Stimulated activated CD8-positive, alpha-beta memory T cell treated with anti-CD3 and anti-CD28 coated beads, Interleukin-4, amount 100 ng/mL, for 24 hours (primary cell): ENCODE measurements at regions not wholly inside any gene's neighbourhood (a gene's known extent, or its start where the extent isn't known, plus 50 kb on each side); places are given as distances from the start of the nearest gene placed in this dataset.

Experiments used
- DNase-seq: peaks from one replicate; pipeline ENCODE4 v3.0.0-alpha.2; 2020; ENCODE audit warnings: low read depth

DNA sequence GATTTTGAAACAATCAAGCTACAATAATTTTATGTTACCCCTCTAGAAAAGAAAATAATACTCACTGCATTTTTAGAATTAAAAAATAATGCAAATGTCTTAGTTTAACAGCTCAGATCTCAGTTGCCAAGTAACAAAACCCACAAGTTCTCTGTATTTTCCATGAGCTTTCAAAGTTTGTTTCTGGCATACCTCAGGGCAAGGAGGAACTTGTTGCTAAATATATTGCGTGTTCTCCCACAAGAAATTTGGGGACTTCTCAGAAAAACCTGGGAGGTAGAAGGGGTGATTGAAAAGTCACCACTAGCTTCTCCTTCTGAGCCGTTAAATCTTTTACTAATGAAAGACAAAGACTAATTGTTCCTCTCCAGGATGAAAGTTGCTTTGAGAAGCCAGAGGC is 236.8 kb upstream of the MARCKS start:
- no peak for DNase-seq

GRCh38 chr6:113622254-113622653 is 234.9 kb upstream of the MARCKS start:
- no peak for DNase-seq

GRCh38 chr6:113623129-113623528 is 234.0 kb upstream of the MARCKS start:
- no peak for DNase-seq

GRCh38 chr6:113625850-113626249 is 231.3 kb upstream of the MARCKS start:
- no peak for DNase-seq

GRCh38 chr6:113626475-113626874 is 230.7 kb upstream of the MARCKS start:
- DNase-seq = no peak

DNA sequence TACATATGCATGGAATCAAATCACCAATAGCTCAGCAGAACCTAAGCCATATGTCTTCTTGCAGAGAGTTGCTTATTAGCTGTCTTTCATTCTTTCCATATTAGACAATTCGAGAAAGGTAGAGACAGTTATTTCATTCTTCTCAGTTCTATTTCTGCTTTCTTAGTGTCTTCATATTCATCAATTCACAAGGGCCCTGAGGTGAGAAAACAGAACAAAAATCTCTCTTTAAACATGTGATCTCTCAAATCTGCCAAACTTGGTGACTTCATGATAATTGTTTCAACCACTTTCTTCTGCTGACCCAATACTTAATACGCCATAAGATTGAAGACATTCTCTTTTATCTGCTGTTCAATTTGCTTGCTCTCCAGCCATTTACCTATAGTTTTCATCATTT is 229.7 kb upstream of the MARCKS start:
- DNase-seq = no peak

- no peak for DNase-seq
Observed at GRCh38 chr6:113629256-113629655, 227.9 kb upstream of the MARCKS start.

DNA sequence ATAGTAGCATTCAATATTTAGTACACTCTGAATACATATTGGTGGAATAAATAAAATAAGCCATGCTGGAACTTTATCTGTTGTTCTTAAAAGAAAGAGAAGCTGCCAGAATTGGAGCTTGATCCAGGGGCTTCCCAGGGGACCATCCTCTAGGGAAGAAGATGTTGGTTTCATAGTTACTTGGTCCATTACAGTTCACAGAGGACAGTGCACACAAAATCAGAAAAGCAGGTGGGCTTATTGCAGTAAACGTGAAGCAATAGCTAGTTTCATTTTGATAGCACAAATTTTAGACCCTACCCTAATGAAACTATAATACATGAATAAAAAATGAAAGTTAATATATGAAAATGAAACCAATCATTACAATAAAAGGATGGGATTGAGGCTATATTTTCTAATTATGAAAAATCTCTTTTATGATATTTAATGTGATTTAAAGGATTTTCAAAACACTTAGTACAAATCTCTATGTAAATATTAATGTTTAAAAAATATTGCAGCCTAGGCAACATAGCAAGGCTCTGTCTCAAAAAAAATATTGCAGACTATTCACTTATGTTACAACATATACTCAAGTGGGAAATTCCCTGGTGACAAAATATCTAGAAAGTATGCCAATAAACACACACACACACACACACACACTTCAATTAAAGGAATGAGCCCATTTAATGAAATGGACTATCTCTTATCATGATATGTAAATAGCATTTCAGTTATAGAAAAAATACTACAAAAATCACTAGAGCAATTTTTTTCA is 227.0 kb upstream of the MARCKS start:
- no peak for DNase-seq

DNA sequence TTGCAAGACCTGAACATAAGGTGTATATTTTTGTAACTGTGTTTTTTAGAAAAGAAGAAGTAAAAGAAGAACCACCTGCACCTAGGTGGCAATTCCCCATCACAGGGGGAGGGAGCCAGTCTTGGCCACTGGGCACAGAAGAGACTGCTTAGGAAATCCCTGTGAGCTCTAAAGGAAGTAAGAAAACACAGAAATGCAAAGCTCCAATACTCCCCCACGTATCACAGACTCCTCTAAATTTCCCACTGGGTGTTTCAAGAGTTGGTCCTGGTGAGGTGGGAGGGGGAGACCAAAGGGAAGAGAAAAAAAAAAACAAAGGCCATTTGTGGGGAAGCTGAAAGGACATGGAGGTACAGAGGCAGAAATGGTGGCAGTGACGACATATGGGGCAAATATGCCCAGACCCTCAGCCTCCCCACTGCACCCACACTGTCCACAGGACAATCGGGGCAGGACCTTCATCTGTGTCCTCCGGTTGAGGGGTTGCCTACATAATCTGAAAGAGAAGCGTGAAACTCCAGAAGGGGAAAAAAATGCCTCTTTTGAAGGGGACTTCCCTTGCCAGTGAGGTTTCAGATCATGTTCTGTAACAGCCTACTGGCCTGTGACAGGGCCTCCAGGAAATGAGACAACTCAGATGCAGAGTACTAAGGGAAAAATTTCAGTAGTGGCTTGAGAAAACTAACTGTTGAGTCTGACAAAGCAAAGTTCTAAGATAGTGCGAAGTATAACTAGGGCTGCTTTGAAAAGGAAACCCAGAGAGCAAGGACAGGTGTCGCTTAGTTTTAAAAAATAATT is 226.2 kb upstream of the MARCKS start:
- DNase-seq = no peak

DNA sequence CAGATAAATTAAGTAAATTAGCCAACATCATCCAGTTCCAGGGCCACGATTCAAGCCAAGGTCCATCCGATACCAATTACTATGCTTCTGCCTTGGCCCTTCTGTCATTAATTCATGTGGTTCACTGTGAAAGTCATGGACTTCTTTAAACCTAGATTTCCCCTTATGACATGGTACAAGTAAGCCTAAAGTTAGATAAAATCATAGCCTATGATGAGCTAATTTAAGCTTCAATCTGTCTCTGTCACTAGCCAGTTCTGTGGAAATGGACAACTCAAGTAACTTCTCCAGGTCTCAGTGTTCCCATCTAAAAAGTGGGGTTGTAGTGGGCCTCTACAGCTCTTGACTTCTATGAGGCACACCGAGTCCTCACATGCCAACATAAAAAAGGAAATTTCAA is 225.5 kb upstream of the MARCKS start:
- no peak for DNase-seq

GRCh38 chr6:113632220-113632864 is 224.8 kb upstream of the MARCKS start:
- DNase-seq = peak; percentile 11

DNA sequence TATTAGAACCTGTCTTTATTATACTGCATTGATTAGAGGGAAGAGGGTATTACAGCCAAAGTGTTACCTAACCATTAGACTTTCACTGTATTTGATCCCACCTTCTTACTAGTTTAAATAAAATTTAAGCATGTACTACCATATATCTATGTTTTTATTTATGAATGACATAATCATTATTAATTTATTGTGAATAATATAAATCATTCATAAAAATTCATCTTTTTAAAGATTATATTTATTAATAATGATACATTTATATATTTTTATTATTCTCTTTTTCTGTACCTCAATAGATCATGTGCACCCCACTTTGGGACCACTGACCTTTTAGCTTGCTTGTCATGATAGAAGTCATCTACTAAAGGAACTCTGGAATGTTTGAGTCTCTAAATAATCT is 223.5 kb upstream of the MARCKS start:
- no peak for DNase-seq

DNA sequence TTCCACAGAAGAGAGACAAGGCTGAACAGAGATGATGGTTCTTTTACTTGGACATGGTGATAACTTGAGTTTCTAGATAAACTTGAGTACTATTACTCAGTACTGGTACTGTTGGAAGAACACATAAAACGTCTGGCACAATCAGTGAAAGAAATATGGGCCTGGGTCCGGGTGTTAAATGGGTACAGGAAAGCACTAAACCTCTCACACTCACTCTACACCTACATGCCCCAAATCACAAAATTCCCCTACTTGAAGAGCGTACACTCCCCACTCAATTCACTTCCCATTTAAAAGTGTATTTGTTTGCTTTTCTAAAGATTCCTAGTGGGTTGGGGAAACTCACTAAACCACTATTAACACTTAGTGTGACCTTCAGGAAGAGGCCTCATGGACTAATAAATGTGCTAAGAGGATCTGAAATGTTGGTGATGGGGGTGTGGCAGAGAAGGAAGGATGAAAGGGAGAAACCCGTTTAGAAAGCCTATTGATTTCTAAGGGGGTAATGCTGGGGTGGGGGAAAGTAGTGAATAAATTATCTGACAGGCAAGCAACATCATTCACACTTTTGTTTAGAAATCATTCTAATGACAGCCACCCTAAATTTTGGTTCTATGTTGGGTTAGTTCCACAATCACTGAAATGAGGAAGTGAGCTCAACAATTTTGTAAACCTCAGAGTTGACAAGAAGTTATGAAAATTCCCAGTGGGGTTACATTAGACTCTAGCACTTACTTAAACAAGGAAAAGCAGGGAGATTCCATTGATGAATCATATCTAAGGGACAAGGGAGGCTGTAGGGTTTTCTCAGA is 222.6 kb upstream of the MARCKS start:
- DNase-seq = no peak

GRCh38 chr6:113635222-113635986 is 221.7 kb upstream of the MARCKS start:
- no peak for DNase-seq

- DNase-seq = no peak
Observed at GRCh38 chr6:113636357-113636824, 220.8 kb upstream of the MARCKS start.

- no peak for DNase-seq
Observed at GRCh38 chr6:113640051-113640450, 217.1 kb upstream of the MARCKS start.

DNA sequence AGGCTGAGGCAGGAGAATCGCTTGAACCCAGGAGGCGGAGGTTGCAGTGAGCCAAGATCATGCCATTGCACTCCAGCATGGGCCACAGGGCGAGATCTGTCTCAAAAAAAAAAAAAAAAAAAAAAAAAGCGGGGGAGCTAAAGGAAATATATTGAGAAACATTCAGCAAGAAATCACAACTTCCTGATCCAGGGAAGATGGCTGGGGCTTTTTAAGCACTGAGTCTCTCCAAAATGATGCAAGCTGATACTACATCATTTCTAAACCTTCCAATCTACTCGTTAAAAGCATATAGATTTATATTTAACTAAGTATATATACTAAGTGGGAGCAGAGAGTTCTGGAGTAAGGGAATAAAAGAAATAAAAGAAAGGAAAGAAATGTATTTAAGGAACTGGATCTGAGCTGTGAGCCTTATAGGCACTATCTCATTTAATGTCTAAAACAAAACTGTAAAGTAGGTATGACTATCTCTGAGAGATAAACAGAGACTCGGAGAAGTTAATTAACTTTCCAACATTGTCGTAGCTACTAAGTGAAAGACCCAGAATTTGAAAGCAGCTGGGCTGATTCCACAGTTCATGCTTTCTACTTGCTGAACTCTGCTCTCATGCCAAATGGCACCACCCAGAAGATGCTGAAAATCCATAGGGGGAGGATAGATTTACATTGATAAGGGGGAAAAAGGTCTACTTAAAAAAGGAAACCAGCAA is 215.0 kb upstream of the MARCKS start:
- DNase-seq = no peak

DNA sequence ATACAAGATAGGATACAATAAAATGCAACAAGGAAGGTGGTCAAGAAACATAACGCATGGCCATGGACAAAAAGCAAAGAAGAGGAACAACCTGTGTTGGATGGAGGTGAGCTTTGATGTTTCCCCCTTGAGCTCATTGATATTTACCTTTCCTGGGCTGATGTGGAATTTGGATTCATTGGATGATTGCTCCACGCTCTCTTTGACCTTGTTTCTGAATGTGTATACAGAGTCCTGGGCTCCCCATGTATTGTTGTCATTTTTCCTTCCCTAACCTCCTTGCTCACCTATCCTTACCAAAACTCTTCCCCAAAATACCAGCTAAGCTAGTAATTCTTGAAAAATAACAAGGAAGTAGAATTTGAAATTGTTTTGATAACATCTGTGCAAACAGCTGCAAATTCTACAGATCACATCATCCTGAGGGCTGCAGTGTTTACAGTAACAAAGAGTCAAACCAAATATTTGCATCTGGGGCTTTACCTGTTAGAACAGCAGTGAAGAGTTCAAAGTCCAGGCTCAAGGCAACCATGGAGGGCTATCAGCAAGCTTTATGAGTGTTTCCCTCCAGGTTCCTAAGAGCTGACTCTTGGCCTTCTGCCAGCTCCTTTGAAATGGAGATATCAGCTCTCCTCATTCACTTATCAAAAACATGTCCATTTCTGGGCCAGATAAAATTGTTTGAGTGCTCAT is 214.3 kb upstream of the MARCKS start:
- no peak for DNase-seq

DNA sequence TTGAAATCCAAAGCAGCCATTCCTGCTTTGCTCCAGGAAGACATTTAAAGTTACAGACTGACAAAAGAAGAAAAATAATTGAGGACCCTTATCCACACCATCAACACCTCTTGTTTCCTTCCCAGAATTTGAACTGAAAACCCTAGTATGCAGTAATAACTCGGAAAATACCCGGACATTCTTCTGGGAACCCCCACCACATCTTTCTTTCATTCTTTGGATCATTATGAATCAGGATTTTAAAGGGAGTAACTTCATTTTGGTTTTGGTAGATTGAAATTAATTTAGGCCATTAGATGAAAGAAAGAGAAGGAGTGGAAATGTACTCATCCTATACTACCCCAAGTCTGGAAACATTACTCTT is 213.8 kb upstream of the MARCKS start:
- no peak for DNase-seq
